ACC112 (cell line): ENCODE measurements at regions not wholly inside any gene's neighbourhood (a gene's known extent, or its start where the extent isn't known, plus 50 kb on each side); places are given as distances from the start of the nearest gene placed in this dataset.

Experiments
- H2AFZ ChIP-seq: fragments of 200-600 bp; sonication (generic); one replicate; pipeline ENCODE4 v1.6.0; 2017; ENCODE audit warnings: antibody characterized with exemption, low read length; ENCODE audit not compliant: unreplicated experiment
- H3K27ac ChIP-seq: fragments of 200-600 bp; sonication (generic); 2 replicates; pipeline ENCODE4 v1.5.1; 2014; ENCODE audit warnings: low read depth, mild to moderate bottlenecking, antibody characterized with exemption, low read length, moderate library complexity
- H3K27me3 ChIP-seq: fragments of 200-600 bp; sonication (generic); 2 replicates; pipeline ENCODE4 v1.6.1; 2014; ENCODE audit warnings: mild to moderate bottlenecking, antibody characterized with exemption, low read length, moderate library complexity, mixed read lengths; ENCODE audit not compliant: insufficient read depth
- H3K36me3 ChIP-seq: fragments of 200-600 bp; sonication (generic); 2 replicates; pipeline ENCODE4 v1.6.1; 2016; ENCODE audit warnings: mild to moderate bottlenecking, antibody characterized with exemption, low read length, moderate library complexity, mixed read lengths; ENCODE audit not compliant: insufficient read depth
- H3K4me1 ChIP-seq: fragments of 200-600 bp; sonication (generic); one replicate; pipeline ENCODE4 v1.6.1; 2016; ENCODE audit warnings: low read length, mixed read lengths; ENCODE audit not compliant: insufficient read depth, unreplicated experiment, control insufficient read depth
- H3K4me3 ChIP-seq: fragments of 200-600 bp; sonication (generic); 2 replicates; pipeline ENCODE4 v1.5.1; 2014; ENCODE audit warnings: mild to moderate bottlenecking, low read depth, low read length
- H3K79me2 ChIP-seq: fragments of 200-600 bp; sonication (generic); one replicate; pipeline ENCODE4 v1.6.0; 2016; ENCODE audit warnings: low read length; ENCODE audit not compliant: control insufficient read depth, unreplicated experiment, insufficient read depth

DNA sequence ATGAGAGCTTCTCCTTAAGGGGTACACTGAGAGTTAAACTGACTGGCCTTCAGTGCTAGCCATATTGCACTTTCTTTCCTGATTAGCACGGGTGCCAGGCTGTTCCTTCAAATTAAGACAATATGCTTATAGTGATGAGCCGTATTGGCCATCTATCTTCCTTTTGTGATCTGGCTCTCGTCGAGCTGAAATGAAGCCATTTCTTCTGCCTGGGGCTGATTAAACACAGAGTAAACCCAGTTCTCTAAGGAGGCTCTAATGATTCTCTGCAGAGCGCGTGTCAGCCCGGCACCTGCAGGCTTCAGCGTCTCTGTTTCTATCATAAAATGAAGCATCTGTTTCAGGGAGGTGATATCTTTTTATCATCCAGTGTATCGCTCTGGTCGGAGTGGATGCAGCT lies 107.5 kb upstream of the NR2F2 start:
- Histone ChIP-seq H3K4me1 (no peaks in the 10 kb centered on the region), H3K27me3 (no peaks in the 10 kb centered on the region), H3K79me2 (no peaks in the 10 kb centered on the region), H2AFZ (no peak overlapping the region), H3K36me3 (no peaks in the 10 kb centered on the region), H3K27ac (no peak overlapping the region), H3K4me3 (no peak overlapping the region)

DNA sequence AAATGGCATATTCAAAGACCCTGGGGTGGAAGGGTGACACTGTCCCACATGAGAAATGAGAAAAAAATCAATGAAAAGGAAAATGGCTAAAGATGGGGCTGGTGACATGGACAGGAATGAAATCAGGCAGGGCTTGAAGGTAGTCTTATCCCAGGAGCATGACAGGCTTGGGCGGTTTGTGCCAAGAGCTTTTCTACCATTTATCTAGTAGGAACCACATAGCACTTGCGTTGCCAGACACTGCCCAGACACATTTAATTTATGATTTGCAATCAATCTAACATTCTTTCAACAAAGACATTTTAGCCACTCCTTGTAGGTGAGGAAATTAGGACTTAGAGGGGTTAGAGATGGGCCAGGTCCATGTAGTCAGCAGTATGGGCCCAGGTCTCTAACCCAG lies 106.6 kb upstream of the NR2F2 start:
- H3K4me1 ChIP-seq: no peaks in the 10 kb centered on the region
- H3K27ac ChIP-seq: no peak overlapping the region
- no peaks in the 10 kb centered on the region for H3K36me3 ChIP-seq
- no peak overlapping the region for H2AFZ ChIP-seq
- H3K4me3 ChIP-seq: no peak overlapping the region
- no peaks in the 10 kb centered on the region for H3K27me3 ChIP-seq
- H3K79me2 ChIP-seq: no peaks in the 10 kb centered on the region

DNA sequence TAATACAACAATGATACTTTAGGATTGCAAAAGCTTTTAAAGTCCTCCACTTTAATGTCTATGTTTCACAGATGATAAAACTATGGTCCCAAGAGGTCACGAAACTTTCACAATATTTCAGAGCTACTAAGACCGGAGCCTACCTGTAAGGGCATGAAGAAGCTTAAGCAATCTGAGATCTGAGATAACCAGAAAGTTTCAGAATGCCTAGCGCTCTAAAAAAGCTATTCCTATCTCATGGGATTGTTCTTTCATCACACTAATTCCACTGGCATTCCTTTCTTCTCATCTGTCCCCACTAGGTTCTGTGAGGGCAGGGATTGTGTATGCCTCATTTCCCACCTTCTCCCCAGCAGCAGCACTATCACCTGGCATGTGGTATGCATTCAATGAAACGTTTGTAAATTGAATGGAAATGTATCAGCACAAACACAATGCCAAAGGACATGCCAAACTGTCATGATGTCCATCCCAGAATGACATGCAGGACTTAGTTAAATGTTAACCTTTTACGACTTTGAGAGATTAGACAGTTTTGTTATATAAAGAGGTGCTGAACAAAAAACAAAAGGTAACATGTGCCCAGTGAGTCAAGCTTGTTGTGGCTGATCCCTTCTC lies 104.7 kb upstream of the NR2F2 start:
- H3K27me3 ChIP-seq: no peaks in the 10 kb centered on the region
- no peak overlapping the region for H2AFZ ChIP-seq
- no peaks in the 10 kb centered on the region for H3K36me3 ChIP-seq
- peaks cover 4% of the 10 kb centered on the region for H3K4me1 ChIP-seq
- H3K27ac ChIP-seq: no peak overlapping the region
- H3K79me2 ChIP-seq: no peaks in the 10 kb centered on the region
- H3K4me3 ChIP-seq: no peak overlapping the region

DNA sequence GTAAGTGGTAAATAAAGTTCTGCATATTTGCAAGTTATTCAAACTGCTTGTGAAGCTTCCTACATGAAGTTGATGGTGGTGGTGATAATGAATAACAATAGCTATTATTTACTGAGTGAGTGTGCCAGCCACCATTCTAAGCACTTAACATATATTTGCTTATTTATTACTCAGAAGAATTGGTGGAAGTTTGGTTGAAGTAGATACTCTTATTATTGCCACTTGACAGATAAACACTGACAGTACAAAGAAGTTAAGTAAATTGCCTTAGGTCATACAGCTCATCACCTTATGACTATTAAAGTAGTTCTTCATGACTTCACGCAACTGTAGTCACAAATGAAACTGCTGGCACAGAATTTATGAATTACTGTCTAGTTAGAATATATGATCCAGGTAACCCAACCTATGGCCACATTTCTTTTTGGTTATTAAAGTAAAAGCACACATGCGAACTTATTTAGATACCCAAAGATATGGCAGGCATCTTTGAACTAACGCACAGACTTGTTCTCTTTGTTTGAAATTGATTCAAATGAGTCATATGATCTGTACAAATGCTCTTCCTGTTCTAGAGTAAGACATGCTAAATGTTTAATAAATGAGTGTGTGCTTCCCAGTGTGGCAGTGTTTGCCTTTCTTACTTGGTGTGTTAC lies 99.8 kb upstream of the NR2F2 start:
- Histone ChIP-seq H3K27me3 (no peaks in the 10 kb centered on the region), H2AFZ (no peak overlapping the region), H3K36me3 (no peaks in the 10 kb centered on the region), H3K4me1 (peaks cover 21% of the 10 kb centered on the region), H3K4me3 (no peak overlapping the region), H3K27ac (peak overlapping the region; percentile 59), H3K79me2 (no peaks in the 10 kb centered on the region)

DNA sequence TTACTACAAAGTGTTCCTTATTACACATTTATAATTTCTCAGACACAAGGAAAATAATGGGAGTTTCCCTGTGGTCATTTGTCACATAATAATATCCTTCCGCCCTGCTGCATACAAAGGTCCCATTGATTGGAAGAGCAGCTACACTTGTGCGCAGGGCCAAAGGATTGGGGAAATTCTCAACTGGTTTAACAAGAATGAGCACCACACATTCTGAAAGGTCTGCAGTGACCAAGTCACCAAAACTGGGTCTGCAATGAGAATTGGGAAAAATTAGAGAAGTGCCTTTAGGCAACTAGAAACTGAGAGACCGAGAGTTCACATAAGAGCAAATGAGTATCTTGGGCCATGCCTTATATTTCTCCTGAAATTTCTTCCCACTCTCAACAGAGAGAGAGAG lies 98.2 kb upstream of the NR2F2 start:
- H3K36me3 ChIP-seq: no peaks in the 10 kb centered on the region
- no peak overlapping the region for H2AFZ ChIP-seq
- no peak overlapping the region for H3K4me3 ChIP-seq
- peaks cover 30% of the 10 kb centered on the region for H3K4me1 ChIP-seq
- H3K27me3 ChIP-seq: no peaks in the 10 kb centered on the region
- no peaks in the 10 kb centered on the region for H3K79me2 ChIP-seq
- no peak overlapping the region for H3K27ac ChIP-seq

DNA sequence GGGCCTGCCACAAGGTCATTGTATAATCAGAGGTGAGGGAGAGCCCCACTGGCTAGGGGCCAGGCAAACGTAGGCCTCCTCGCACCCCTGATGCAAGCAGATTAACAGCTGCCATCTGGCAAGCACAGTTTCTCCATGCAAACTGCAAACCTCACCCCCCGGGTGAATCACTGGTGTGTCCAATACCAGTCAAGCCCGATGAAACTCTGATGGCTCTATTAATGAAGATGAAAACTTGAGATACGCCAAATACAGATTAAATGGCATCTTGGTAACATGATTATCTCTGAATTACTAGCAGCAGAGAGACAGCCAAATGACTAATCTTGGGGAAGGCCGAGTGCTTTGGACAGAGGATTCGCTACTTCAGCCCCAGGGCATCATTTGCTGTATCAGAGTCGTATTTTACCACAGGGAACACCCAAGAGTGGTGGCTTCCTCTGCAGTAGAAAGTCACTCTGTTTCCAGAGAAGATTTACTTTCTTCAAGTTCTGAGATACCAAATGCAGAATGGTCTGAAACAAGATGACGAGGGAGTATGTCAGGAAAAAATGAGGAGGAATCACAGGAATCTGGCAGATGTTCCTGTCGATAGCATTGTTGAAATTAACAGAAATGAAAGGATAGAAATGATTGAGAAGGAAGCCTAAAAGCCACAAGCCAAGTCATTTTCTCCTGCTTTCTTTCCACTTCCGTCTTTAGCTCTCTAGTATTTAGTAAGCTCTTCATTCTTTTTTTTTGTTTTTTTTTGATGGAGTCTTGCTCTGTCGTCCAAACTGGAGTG lies 96.2 kb upstream of the NR2F2 start:
- Histone ChIP-seq H2AFZ (no peak overlapping the region), H3K27me3 (no peaks in the 10 kb centered on the region), H3K4me3 (no peak overlapping the region), H3K79me2 (no peaks in the 10 kb centered on the region), H3K36me3 (no peaks in the 10 kb centered on the region), H3K4me1 (peaks cover 34% of the 10 kb centered on the region), H3K27ac (peak overlapping the region; percentile 44)

DNA sequence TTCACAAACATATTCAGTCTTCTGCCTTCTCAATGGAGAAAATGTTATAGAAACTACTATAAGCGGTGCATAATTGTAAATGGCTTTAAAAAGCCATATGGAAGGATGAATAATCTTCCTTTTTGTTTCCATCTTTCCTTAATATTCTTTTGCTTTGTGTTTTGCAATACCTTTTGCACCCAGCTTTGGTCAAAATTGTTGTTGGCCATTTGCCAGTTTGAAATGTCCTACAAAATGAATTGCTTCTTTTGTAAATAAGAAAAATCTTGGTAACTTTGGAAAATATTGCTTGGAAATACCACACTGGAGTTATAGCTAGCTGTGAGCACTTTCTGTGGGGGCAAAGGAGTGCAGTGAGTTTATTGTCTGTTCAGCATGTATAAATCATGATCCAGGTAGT lies 93.5 kb upstream of the NR2F2 start:
- Histone ChIP-seq H3K27me3 (no peaks in the 10 kb centered on the region), H3K36me3 (no peaks in the 10 kb centered on the region), H3K79me2 (no peaks in the 10 kb centered on the region), H2AFZ (no peak overlapping the region), H3K27ac (no peak overlapping the region), H3K4me1 (peaks cover 23% of the 10 kb centered on the region), H3K4me3 (no peak overlapping the region)

- H3K79me2 ChIP-seq: no peaks in the 10 kb centered on the region
- H3K27me3 ChIP-seq: no peaks in the 10 kb centered on the region
- no peak overlapping the region for H2AFZ ChIP-seq
- no peak overlapping the region for H3K27ac ChIP-seq
- H3K4me1 ChIP-seq: no peaks in the 10 kb centered on the region
- H3K4me3 ChIP-seq: no peak overlapping the region
- H3K36me3 ChIP-seq: peaks cover 18% of the 10 kb centered on the region
These were observed 87.7 kb upstream of the NR2F2 start for GRCh38 chr15:96242761-96243160.

- no peaks in the 10 kb centered on the region for H3K4me1 ChIP-seq
- H3K79me2 ChIP-seq: no peaks in the 10 kb centered on the region
- no peak overlapping the region for H2AFZ ChIP-seq
These were observed 86.8 kb upstream of the NR2F2 start for GRCh38 chr15:96243701-96244100.

DNA sequence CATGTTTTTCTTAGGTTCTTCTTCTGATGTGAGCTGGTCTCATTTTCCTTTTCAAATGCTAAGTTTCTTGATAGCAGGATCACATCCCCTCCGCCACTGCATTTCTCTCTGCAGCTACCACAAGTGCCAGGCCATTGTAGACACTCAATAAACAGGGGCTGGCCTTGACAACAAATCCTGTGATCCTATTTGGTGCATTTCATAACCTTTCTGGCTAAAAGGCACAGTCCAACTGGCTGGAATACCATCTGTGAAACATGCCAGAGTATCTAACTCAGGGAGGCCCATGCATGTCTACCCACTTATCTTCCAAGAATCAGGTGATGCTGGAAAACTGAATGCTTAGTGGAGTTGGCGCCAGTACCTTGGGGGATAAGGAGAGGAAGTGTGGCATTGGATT lies 85.2 kb upstream of the NR2F2 start:
- H3K4me1 ChIP-seq: no peaks in the 10 kb centered on the region
- H3K79me2 ChIP-seq: no peaks in the 10 kb centered on the region

More at GRCh38 chr15:96243701-96244100, 86.8 kb upstream of the NR2F2 start:
- no peak overlapping the region for H3K4me3 ChIP-seq
- no peaks in the 10 kb centered on the region for H3K27me3 ChIP-seq
- no peak overlapping the region for H3K27ac ChIP-seq
- H3K36me3 ChIP-seq: peaks cover 26% of the 10 kb centered on the region

GRCh38 chr15:96246057-96246456 lies 84.4 kb upstream of the NR2F2 start:
- H3K27me3 ChIP-seq: no peaks in the 10 kb centered on the region
- H3K4me3 ChIP-seq: no peak overlapping the region
- H2AFZ ChIP-seq: no peak overlapping the region
- no peaks in the 10 kb centered on the region for H3K4me1 ChIP-seq
- H3K36me3 ChIP-seq: peaks cover 39% of the 10 kb centered on the region
- H3K27ac ChIP-seq: no peak overlapping the region
- H3K79me2 ChIP-seq: no peaks in the 10 kb centered on the region

More for the DNA sequence above, 85.2 kb upstream of the NR2F2 start:
- Histone ChIP-seq H3K27ac (no peak overlapping the region), H3K27me3 (no peaks in the 10 kb centered on the region), H2AFZ (no peak overlapping the region), H3K4me3 (no peak overlapping the region), H3K36me3 (peaks cover 31% of the 10 kb centered on the region)
